Choroid plexus epithelial cell (primary cell): ENCODE measurements at regions not wholly inside any gene's neighbourhood (a gene's known extent, or its start where the extent isn't known, plus 50 kb on each side); places are given as distances from the start of the nearest gene placed in this dataset.

ENCODE experiments used
- DNase-seq: peaks from one replicate; pipeline ENCODE4 v3.0.0-alpha.2; 2010; ENCODE audit warnings: low read depth
- H3K4me3 ChIP-seq: 2 replicates; pipeline ENCODE4 v1.5.1; 2011; ENCODE audit warnings: low read depth, mild to moderate bottlenecking, control low read depth, low read length, moderate library complexity
- CTCF ChIP-seq: conservative IDR thresholded peaks from 2 replicates; pipeline ENCODE4 v1.5.1; 2011; ENCODE audit warnings: low read depth, mild to moderate bottlenecking, control low read depth, inconsistent platforms, low read length, moderate library complexity

- no peak for DNase-seq
- H3K4me3 ChIP-seq, result no peak overlapping the region
- no peak for TF ChIP-seq CTCF
These were observed 131.7 kb upstream of the CST7 start for GRCh38 chr20:24817351-24817750.

- no peak for DNase-seq
- no peak for TF ChIP-seq CTCF
- no peak overlapping the region for H3K4me3 ChIP-seq
These were observed 131.0 kb upstream of the CST7 start for GRCh38 chr20:24818056-24818455.

GRCh38 chr20:24819331-24819965, 129.6 kb upstream of the CST7 start:
- TF ChIP-seq CTCF, result no peak
- H3K4me3 ChIP-seq, result no peak overlapping the region
- DNase-seq, result no peak

GRCh38 chr20:24820345-24820744, 128.7 kb upstream of the CST7 start:
- no peak for DNase-seq
- H3K4me3 ChIP-seq, result no peak overlapping the region
- TF ChIP-seq CTCF, result no peak

GRCh38 chr20:24821391-24821790, 127.7 kb upstream of the CST7 start:
- TF ChIP-seq CTCF, result no peak
- DNase-seq, result no peak
- no peak overlapping the region for H3K4me3 ChIP-seq

- no peak for TF ChIP-seq CTCF
- no peak for DNase-seq
- H3K4me3 ChIP-seq, result no peak overlapping the region
These were observed 125.8 kb upstream of the CST7 start for GRCh38 chr20:24823176-24823784.

- no peak overlapping the region for H3K4me3 ChIP-seq
- TF ChIP-seq CTCF, result no peak
- DNase-seq, result no peak
These were observed 124.9 kb upstream of the CST7 start for GRCh38 chr20:24823989-24824693.
